ENCODE measurements at regions not wholly inside any gene's neighbourhood (a gene's known extent, or its start where the extent isn't known, plus 50 kb on each side); places are given as distances from the start of the nearest gene placed in this dataset.
A peak's percentile ranks its signal among the peaks of the same experiment; 100 is the strongest.

- peaks cover 0 to 4% of the 10 kb centered on the region in 2 donors for H3K9me3 Mint-ChIP-seq
Observed at GRCh38 chr3:72632129-72632528, 216.1 kb downstream of the SHQ1 start.

GRCh38 chr3:72630969-72631344 is 217.3 kb downstream of the SHQ1 start:
- Mint-ChIP-seq H3K27me3 (ENCODE audit: low read depth) (peaks cover 6% of the 10 kb centered on the region), H3K4me3 (no peak overlapping the region), H3K9me3 (peaks cover 0 to 4% of the 10 kb centered on the region in 2 donors), H3K27ac (no peak overlapping the region), H3K4me1 (ENCODE audit: low read depth) (peaks cover 85% of the 10 kb centered on the region), H3K36me3 (ENCODE audit: insufficient read depth in 2 of 2) (peaks cover 2 to 9% of the 10 kb centered on the region in 2 donors)
- no peak for DNase-seq
- no peak for ATAC-seq (replicated peaks in 1 of 2)

More at GRCh38 chr3:72632129-72632528, 216.1 kb downstream of the SHQ1 start:
- Mint-ChIP-seq H3K36me3 (ENCODE audit: insufficient read depth in 2 of 2) (peaks cover 4 to 9% of the 10 kb centered on the region in 2 donors), H3K4me1 (ENCODE audit: low read depth) (peaks cover 77% of the 10 kb centered on the region), H3K27ac (no peak overlapping the region), H3K4me3 (no peak overlapping the region), H3K27me3 (ENCODE audit: low read depth) (peaks cover 8% of the 10 kb centered on the region)
- ATAC-seq (replicated peaks in 1 of 2) = no peak
- no peak for DNase-seq

- DNase-seq (no peak), ATAC-seq (replicated peaks in 1 of 2) (no peak)
- H3K27ac Mint-ChIP-seq = no peak overlapping the region
- peaks cover 0 to 4% of the 10 kb centered on the region in 2 donors for H3K9me3 Mint-ChIP-seq
- H3K4me3 Mint-ChIP-seq = no peak overlapping the region
- peaks cover 87% of the 10 kb centered on the region for H3K4me1 Mint-ChIP-seq (ENCODE audit: low read depth)
- H3K36me3 Mint-ChIP-seq (ENCODE audit: insufficient read depth in 2 of 2) = peaks cover 2 to 9% of the 10 kb centered on the region in 2 donors
- H3K27me3 Mint-ChIP-seq (ENCODE audit: low read depth) = peaks cover 3% of the 10 kb centered on the region
Observed at GRCh38 chr3:72630327-72630968, 217.8 kb downstream of the SHQ1 start.

GRCh38 chr3:72629191-72629631 is 219.0 kb downstream of the SHQ1 start:
- Mint-ChIP-seq H3K27ac (peak overlapping the region; percentile 16), H3K4me1 (ENCODE audit: low read depth) (peaks cover 87% of the 10 kb centered on the region), H3K9me3 (peaks cover 0 to 4% of the 10 kb centered on the region in 2 donors), H3K4me3 (peak overlapping the region; percentile 49), H3K36me3 (ENCODE audit: insufficient read depth in 2 of 2) (peaks cover 2 to 9% of the 10 kb centered on the region in 2 donors), H3K27me3 (ENCODE audit: low read depth) (no peaks in the 10 kb centered on the region)
- peak; percentile 21 to 27 for ATAC-seq (replicated peaks in 1 of 2)
- no peak for DNase-seq

GRCh38 chr3:72628065-72628464 is 220.2 kb downstream of the SHQ1 start:
- peaks cover 77% of the 10 kb centered on the region for H3K4me1 Mint-ChIP-seq (ENCODE audit: low read depth)
- H3K27ac Mint-ChIP-seq = no peak overlapping the region
- DNase-seq (no peak), ATAC-seq (replicated peaks in 1 of 2) (no peak)
- H3K4me3 Mint-ChIP-seq = peak overlapping the region; percentile 26 to 47
- H3K27me3 Mint-ChIP-seq (ENCODE audit: low read depth) = no peaks in the 10 kb centered on the region
- H3K9me3 Mint-ChIP-seq = peaks cover 0 to 7% of the 10 kb centered on the region in 2 donors
- peaks cover 2 to 9% of the 10 kb centered on the region in 2 donors for H3K36me3 Mint-ChIP-seq (ENCODE audit: insufficient read depth in 2 of 2)

- ATAC-seq (replicated peaks in 1 of 2) = peak; percentile 42 to 43
- DNase-seq = peak; percentile 20 to 28
- no peaks in the 10 kb centered on the region for H3K27me3 Mint-ChIP-seq (ENCODE audit: low read depth)
- peak overlapping the region; percentile 9 for H3K27ac Mint-ChIP-seq
- peaks cover 0 to 5% of the 10 kb centered on the region in 2 donors for H3K9me3 Mint-ChIP-seq
- H3K4me3 Mint-ChIP-seq = peak overlapping the region in 1 of 2 donors; percentile 58
- H3K36me3 Mint-ChIP-seq (ENCODE audit: insufficient read depth in 2 of 2) = peaks cover 2 to 3% of the 10 kb centered on the region in 2 donors
- H3K4me1 Mint-ChIP-seq (ENCODE audit: low read depth) = peaks cover 70% of the 10 kb centered on the region
Observed at GRCh38 chr3:72627271-72627670, 221.0 kb downstream of the SHQ1 start.

- Mint-ChIP-seq H3K4me1 (ENCODE audit: low read depth) (peaks cover 65% of the 10 kb centered on the region), H3K9me3 (peaks cover 0 to 5% of the 10 kb centered on the region in 2 donors), H3K27ac (peak overlapping the region; percentile 7), H3K27me3 (ENCODE audit: low read depth) (no peaks in the 10 kb centered on the region), H3K4me3 (no peak overlapping the region), H3K36me3 (ENCODE audit: insufficient read depth in 2 of 2) (peaks cover 0 to 2% of the 10 kb centered on the region in 2 donors)
- ATAC-seq (replicated peaks in 1 of 2) (peak; percentile 78 to 79), DNase-seq (peak; percentile 40 to 65)
Observed at GRCh38 chr3:72625602-72626337, 222.5 kb downstream of the SHQ1 start.

- no peak for ATAC-seq (replicated peaks in 1 of 2)
- no peak for DNase-seq
- no peaks in the 10 kb centered on the region for H3K27me3 Mint-ChIP-seq (ENCODE audit: low read depth)
- peaks cover 0 to 5% of the 10 kb centered on the region in 2 donors for H3K9me3 Mint-ChIP-seq
- peak overlapping the region; percentile 16 for H3K27ac Mint-ChIP-seq
- no peaks in the 10 kb centered on the region for H3K36me3 Mint-ChIP-seq (ENCODE audit: insufficient read depth in 2 of 2)
- peaks cover 54% of the 10 kb centered on the region for H3K4me1 Mint-ChIP-seq (ENCODE audit: low read depth)
- H3K4me3 Mint-ChIP-seq = no peak overlapping the region
Observed at GRCh38 chr3:72624656-72625055, 223.6 kb downstream of the SHQ1 start.

GRCh38 chr3:72618739-72619138 is 229.5 kb downstream of the SHQ1 start:
- Mint-ChIP-seq H3K27me3 (ENCODE audit: low read depth) (no peaks in the 10 kb centered on the region), H3K4me1 (ENCODE audit: low read depth) (peaks cover 9% of the 10 kb centered on the region), H3K27ac (no peak overlapping the region), H3K36me3 (ENCODE audit: insufficient read depth in 2 of 2) (peaks cover 6 to 11% of the 10 kb centered on the region in 2 donors), H3K9me3 (peaks cover 3 to 10% of the 10 kb centered on the region in 2 donors), H3K4me3 (no peak overlapping the region)
- DNase-seq (no peak), ATAC-seq (replicated peaks in 1 of 2) (no peak)

- Mint-ChIP-seq H3K9me3 (peaks cover 3 to 10% of the 10 kb centered on the region in 2 donors), H3K4me1 (ENCODE audit: low read depth) (peaks cover 9% of the 10 kb centered on the region), H3K36me3 (ENCODE audit: insufficient read depth in 2 of 2) (peaks cover 6 to 11% of the 10 kb centered on the region in 2 donors)
Observed at GRCh38 chr3:72617424-72618024, 230.7 kb downstream of the SHQ1 start.

GRCh38 chr3:72615776-72616175 is 232.5 kb downstream of the SHQ1 start:
- no peaks in the 10 kb centered on the region for H3K27me3 Mint-ChIP-seq (ENCODE audit: low read depth)
- no peak overlapping the region for H3K27ac Mint-ChIP-seq
- peaks cover 6 to 11% of the 10 kb centered on the region in 2 donors for H3K36me3 Mint-ChIP-seq (ENCODE audit: insufficient read depth in 2 of 2)

More at GRCh38 chr3:72617424-72618024, 230.7 kb downstream of the SHQ1 start:
- Mint-ChIP-seq H3K27me3 (ENCODE audit: low read depth) (no peaks in the 10 kb centered on the region), H3K4me3 (no peak overlapping the region), H3K27ac (no peak overlapping the region)
- DNase-seq (no peak), ATAC-seq (replicated peaks in 1 of 2) (no peak)

GRCh38 chr3:72615182-72615581 is 233.1 kb downstream of the SHQ1 start:
- Mint-ChIP-seq H3K36me3 (ENCODE audit: insufficient read depth in 2 of 2) (peaks cover 6 to 11% of the 10 kb centered on the region in 2 donors), H3K4me3 (no peak overlapping the region), H3K27me3 (ENCODE audit: low read depth) (no peaks in the 10 kb centered on the region), H3K9me3 (peaks cover 2 to 10% of the 10 kb centered on the region in 2 donors), H3K4me1 (ENCODE audit: low read depth) (peaks cover 9% of the 10 kb centered on the region), H3K27ac (no peak overlapping the region)
- no peak for DNase-seq
- no peak for ATAC-seq (replicated peaks in 1 of 2)

More at GRCh38 chr3:72615776-72616175, 232.5 kb downstream of the SHQ1 start:
- Mint-ChIP-seq H3K4me1 (ENCODE audit: low read depth) (peaks cover 9% of the 10 kb centered on the region), H3K9me3 (peaks cover 2 to 10% of the 10 kb centered on the region in 2 donors), H3K4me3 (no peak overlapping the region)
- no peak for ATAC-seq (replicated peaks in 1 of 2)
- no peak for DNase-seq
